NCI-H446 treated with DMSO at 0.1 percent for 48 hours (cell line): ENCODE measurements at regions not wholly inside any gene's neighbourhood (a gene's known extent, or its start where the extent isn't known, plus 50 kb on each side); places are given as distances from the start of the nearest gene placed in this dataset.
"Not testable (repeated sequence)": the region's sequence is repeated elsewhere in the genome, so short reads cannot be mapped to it uniquely, and the experiment has no call there.

Experiments
- DNase-seq: peaks from one replicate; lab custom pipeline; 2025; lab: John Stamatoyannopoulos, UW

DNA sequence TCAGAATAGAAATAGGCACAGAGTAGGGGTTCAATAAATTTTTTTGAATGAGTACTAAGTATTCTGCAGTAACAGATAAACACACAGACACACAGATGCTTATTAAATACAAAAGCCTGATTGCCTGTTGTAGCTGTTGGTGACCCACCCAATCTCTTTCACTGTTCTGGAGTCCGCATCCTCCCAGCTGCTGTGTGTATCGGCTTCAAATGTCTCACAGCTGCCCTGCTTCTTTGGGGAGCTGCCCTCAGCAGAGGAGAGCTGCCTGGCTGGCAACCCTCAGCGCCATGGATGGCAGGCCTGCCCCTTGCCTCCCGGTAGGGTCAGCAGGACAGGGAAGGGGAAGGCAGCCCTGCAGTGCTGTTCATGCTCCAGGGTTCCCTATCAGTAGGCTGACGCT is 50.5 kb upstream of the PRNP start:
- no peak for DNase-seq

GRCh38 chr20:4635342-4635741 is 50.9 kb upstream of the PRNP start:
- DNase-seq, result no peak

GRCh38 chr20:4633780-4634179 is 52.5 kb upstream of the PRNP start:
- no peak for DNase-seq

DNA sequence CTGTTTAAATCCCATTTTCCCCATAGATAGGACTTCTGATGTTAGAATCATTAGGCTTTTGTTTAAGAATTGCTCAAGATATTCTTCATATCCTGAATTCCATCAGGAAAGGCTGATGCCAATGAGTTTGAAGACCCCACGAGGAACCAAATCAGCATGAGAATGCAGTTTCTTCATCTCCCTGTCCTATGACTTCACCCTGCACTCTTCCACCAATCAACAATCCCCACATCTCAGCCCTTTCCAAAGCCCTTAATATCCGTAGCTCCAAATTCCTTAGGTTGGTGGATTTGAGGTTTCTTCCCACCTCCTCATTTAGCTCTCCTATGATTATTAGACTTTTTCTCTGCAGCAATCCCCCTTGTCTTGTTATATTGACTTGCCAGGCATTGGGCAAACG is 52.9 kb upstream of the PRNP start:
- DNase-seq, result no peak

- DNase-seq, result no peak
These were observed 53.4 kb upstream of the PRNP start for GRCh38 chr20:4632876-4633275.

DNA sequence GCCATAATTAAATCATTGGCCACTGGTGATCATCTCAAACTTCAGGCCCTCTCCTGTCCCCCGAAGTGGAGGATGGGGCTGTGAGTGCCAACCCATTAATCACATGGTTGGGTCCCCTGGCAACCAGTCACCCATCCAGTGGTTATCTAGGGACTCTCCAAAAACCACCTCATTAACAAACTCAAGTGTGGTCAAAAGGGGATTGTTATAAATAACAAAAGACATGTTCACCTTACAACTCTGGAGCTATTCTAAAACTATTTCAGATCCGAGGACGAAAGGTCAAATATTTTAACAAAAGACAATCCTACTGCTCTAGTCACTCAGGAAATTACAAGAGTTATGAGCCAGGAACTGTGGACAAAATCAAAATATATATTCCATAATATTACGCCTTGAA is 60.0 kb upstream of the PRNP start:
- no peak for DNase-seq

GRCh38 chr20:4625687-4626086 is 60.6 kb upstream of the PRNP start:
- no peak for DNase-seq

GRCh38 chr20:4624675-4625336 is 61.5 kb upstream of the PRNP start:
- DNase-seq, result not testable (repeated sequence)

GRCh38 chr20:4619144-4619543 is 67.1 kb upstream of the PRNP start:
- not testable (repeated sequence) for DNase-seq

GRCh38 chr20:4617484-4617883 is 68.8 kb upstream of the PRNP start:
- DNase-seq, result no peak

DNA sequence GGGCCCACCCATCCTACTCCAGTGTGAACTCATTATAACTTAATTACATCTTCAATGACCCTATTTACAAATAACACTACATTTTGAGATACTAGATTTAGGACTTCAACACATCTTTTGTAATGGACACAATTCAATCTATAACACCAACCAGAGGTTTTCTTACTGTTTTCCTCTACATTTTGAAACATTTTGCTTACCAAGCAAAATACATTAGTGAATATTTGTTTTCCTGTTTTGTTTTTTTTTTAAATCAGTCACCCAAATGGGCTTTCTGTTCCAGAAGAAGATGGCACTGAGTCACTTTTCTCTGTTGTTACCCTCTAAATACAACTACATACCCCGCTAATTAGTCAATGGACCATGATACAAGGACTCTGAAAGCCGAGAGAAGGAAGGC is 69.2 kb upstream of the PRNP start:
- no peak for DNase-seq

GRCh38 chr20:4613718-4614620 is 72.3 kb upstream of the PRNP start:
- no peak for DNase-seq

GRCh38 chr20:4613184-4613583 is 73.1 kb upstream of the PRNP start:
- no peak for DNase-seq

DNA sequence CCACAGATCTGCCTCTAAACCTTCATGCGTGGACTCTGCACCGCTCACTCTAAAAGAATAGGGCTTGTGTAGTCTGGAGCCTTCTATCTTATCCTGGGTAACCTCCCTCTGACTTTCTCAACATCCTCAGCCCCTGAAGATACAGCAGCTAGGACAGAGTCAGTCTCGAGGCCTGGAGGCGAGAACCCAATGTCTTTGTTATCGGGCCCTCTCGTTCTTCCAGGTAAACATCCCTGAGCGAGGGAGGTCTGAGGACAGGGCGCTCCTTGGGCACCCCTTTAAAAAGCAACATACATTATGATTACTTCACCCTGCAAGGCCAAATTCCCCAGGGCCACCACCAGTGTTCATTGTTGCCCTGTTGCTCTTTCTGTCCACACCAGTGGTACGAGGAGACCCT is 75.4 kb upstream of the PRNP start:
- no peak for DNase-seq

DNA sequence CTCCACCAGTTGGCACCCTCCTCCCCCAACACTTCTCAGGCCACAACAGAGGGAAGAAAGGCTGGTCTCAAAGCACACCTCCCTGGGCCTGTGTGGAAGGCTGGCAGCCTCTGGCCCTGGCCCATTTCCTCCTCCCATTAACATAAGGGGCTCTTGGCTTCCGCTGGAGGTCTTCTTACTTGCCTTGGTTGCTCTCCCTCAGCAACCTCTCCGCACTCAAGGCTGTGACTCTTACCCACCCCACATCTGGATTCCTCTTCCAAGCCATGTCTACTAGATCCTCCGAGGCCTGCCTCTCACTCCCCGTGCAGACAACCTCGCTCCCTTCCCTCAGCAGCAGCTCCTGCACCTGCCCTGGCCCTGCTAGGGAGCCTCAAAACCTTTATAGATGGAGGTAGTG is 76.7 kb upstream of the PRNP start:
- no peak for DNase-seq

DNA sequence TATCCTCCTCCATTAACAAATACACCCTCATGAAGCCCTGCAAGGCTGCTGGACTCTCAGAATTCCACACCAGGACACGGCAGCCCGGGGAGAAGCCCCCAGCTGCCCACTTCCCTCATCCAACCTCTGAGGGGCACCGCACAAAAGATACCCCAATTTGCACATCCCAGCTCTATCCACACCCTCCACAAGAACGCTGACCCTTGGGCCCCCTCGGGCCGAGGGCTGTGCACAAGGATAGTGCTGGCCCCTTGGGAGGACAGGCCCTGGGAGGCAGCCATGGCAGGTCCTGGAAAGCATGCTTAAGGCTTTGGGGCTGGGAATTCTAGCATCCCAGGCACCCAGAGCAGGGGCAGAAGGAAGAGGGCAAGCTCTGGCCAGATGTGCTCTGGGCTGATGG is 77.4 kb upstream of the PRNP start:
- DNase-seq, result no peak

DNA sequence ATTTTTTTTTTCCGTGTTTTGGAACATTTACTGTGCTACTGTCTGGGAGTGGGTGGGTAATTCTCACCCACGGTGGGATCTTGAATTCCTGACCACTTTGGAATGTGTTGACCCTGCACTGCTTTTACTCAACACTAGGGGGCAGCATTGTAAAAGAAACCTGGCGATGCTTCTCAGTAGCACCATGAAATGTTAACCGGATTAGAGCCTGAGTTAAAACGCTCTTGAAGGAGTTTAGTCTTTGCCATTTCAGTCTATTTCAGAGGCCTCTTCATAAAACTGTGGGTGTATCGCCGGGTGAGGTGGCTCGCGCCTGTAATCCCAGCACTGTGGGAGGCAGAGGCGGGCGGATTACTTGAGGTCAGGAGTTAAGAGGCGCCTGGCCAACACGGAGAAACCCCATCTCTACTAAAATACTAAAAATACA is 79.0 kb upstream of the PRNP start:
- peak; percentile 20 for DNase-seq

GRCh38 chr20:4606051-4606450 is 80.2 kb upstream of the PRNP start:
- no peak for DNase-seq

DNA sequence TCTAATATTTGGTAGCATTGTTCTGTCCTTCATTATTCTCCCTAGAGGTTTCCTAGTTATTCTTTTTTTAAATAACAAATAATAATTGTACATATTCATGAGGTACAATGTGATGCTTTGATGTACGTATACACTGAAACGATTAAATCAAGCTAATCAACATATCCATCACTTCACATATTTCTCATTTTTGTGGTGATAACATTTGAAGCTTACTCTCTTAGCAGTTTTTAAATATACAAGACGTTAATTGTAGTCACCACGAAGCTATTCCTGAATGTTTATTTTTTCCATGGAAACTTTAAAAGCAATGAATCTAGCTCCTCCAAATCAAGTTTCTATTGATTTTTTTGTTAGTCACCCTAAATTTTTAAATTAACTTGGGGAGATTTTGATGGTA is 81.1 kb upstream of the PRNP start:
- no peak for DNase-seq

DNA sequence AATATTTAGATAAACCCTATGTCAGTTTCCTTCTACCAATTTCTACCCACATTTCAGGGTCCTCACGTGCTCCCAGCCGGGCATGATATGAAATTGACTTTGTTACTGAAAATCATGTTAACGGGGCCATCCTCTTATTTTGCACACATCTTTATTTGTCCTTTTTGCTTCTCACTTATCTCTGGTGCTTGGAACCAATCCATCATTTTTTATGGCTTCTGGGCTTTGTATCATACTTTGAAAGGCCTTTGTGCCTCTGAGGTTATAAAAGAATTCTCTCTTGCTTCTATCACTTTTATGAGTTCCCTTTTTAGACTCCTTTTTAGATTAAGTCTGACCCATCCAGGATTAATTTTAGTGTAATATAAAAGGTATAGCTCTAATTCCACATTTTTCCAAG is 81.7 kb upstream of the PRNP start:
- DNase-seq, result no peak

- DNase-seq, result no peak
These were observed 82.5 kb upstream of the PRNP start for GRCh38 chr20:4603724-4604123.

- no peak for DNase-seq
These were observed 84.0 kb upstream of the PRNP start for GRCh38 chr20:4602297-4602631.

- peak; percentile 5 for DNase-seq
These were observed 84.5 kb upstream of the PRNP start for GRCh38 chr20:4601630-4602296.
